IPS-NIHi11 (cell line): ENCODE measurements at regions not wholly inside any gene's neighbourhood (a gene's known extent, or its start where the extent isn't known, plus 50 kb on each side); places are given as distances from the start of the nearest gene placed in this dataset.

Source experiments
- DNase-seq: peaks from one replicate; pipeline ENCODE4 v3.0.0; 2012; ENCODE audit warnings: mixed read lengths, low spot score

- DNase-seq, result no peak
Measured at GRCh38 chr5:84599964-84600363, 215.3 kb upstream of the EDIL3 start.

- peak; percentile 33 for DNase-seq
Measured at GRCh38 chr5:84597904-84598303, 213.2 kb upstream of the EDIL3 start.

GRCh38 chr5:84590629-84591028, 205.9 kb upstream of the EDIL3 start:
- no peak for DNase-seq

- DNase-seq, result no peak
Measured at GRCh38 chr5:84589926-84590325, 205.2 kb upstream of the EDIL3 start.

- no peak for DNase-seq
Measured at GRCh38 chr5:84585218-84585617, 200.5 kb upstream of the EDIL3 start.

- DNase-seq, result no peak
Measured at GRCh38 chr5:84578226-84578625, 193.5 kb upstream of the EDIL3 start.

- no peak for DNase-seq
Measured at GRCh38 chr5:84573017-84573712, 188.5 kb upstream of the EDIL3 start.

GRCh38 chr5:84569307-84569706, 184.6 kb upstream of the EDIL3 start:
- no peak for DNase-seq

GRCh38 chr5:84568171-84568570, 183.5 kb upstream of the EDIL3 start:
- no peak for DNase-seq

GRCh38 chr5:84565866-84566265, 181.2 kb upstream of the EDIL3 start:
- DNase-seq, result no peak

GRCh38 chr5:84564321-84565075, 179.8 kb upstream of the EDIL3 start:
- DNase-seq, result no peak

- DNase-seq, result no peak
Measured at GRCh38 chr5:84550222-84550621, 165.5 kb upstream of the EDIL3 start.

GRCh38 chr5:84549054-84549453, 164.4 kb upstream of the EDIL3 start:
- DNase-seq, result no peak

GRCh38 chr5:84546686-84547085, 162.0 kb upstream of the EDIL3 start:
- DNase-seq, result no peak

- no peak for DNase-seq
Measured at GRCh38 chr5:84536797-84537196, 152.1 kb upstream of the EDIL3 start.

GRCh38 chr5:84535281-84535680, 150.6 kb upstream of the EDIL3 start:
- DNase-seq, result no peak

GRCh38 chr5:84524491-84524890, 139.8 kb upstream of the EDIL3 start:
- DNase-seq, result no peak

GRCh38 chr5:84518862-84519261, 134.2 kb upstream of the EDIL3 start:
- no peak for DNase-seq

- DNase-seq, result no peak
Measured at GRCh38 chr5:84518370-84518769, 133.7 kb upstream of the EDIL3 start.

GRCh38 chr5:84506625-84507024, 121.9 kb upstream of the EDIL3 start:
- DNase-seq, result no peak

- no peak for DNase-seq
Measured at GRCh38 chr5:84494453-84494852, 109.8 kb upstream of the EDIL3 start.

- DNase-seq, result no peak
Measured at GRCh38 chr5:84487963-84488362, 103.3 kb upstream of the EDIL3 start.

GRCh38 chr5:84480873-84481637, 96.4 kb upstream of the EDIL3 start:
- DNase-seq, result peak; percentile 27
